ENCODE measurements at regions not wholly inside any gene's neighbourhood (a gene's known extent, or its start where the extent isn't known, plus 50 kb on each side); places are given as distances from the start of the nearest gene placed in this dataset.

GRCh38 chr14:43336351-43336750, 1170.7 kb downstream of the FSCB start:
- TF ChIP-seq CTCF (conservative IDR thresholded peaks at IDR 0.05) (no peak), ZFX (IDR thresholded peaks at IDR 0.05) (no peak)
